ENCODE measurements at regions not wholly inside any gene's neighbourhood (a gene's known extent, or its start where the extent isn't known, plus 50 kb on each side); places are given as distances from the start of the nearest gene placed in this dataset.
A peak's percentile ranks its signal among the peaks of the same experiment; 100 is the strongest.

DNA sequence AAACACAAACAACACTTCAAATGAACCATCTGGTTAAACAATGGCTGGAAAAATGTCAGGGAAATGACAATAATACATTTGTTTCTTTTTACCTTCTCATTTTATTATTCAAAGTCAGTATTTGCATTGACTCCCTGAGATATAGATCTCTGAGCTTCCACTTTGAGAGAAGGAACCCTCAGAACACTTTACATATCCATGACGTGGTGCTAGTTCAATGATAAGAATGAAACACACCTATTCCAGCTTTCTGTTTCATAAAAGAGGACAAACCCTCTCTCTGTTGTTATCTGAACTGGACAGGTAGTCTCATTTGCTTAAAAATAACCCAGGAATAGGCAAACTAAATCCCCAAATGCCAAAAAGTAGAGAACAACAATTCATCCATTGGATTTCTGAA lies 65.3 kb upstream of the CCSER1 start:
- no peak overlapping the region for H3K4me2 ChIP-seq (ENCODE audit: low read length)
- H3K79me2 ChIP-seq (ENCODE audit: insufficient read depth, low read length): no peaks in the 10 kb centered on the region
- ChIA-PET CTCF (no interaction called here), POLR2A (no interaction called here), RAD21 (ENCODE audit: low non-redundant PET in 1 of 2, low total read pairs in 2 of 2, uncharacterized antibody in 2 of 2, unreplicated experiment in 2 of 2) (no interaction called here)
- H3K9me3 ChIP-seq (ENCODE audit: control insufficient read depth in 1 of 2, insufficient read depth in 1 of 2, low read depth in 1 of 2, low read length in 2 of 2): no peaks in the 10 kb centered on the region; a peak in 1 of 4 replicates
- DNase-seq (ENCODE audit: low read depth, low spot score): no peak
- no peak overlapping the region for H3K27ac ChIP-seq (ENCODE audit: low read depth, low read length)
- ATAC-seq: no peak
- no peak overlapping the region for H3K9ac ChIP-seq (ENCODE audit: low read length)
- intact Hi-C loops (cut with micrococcal nuclease): no loop called here
- peak overlapping the region; percentile 58 for H2AFZ ChIP-seq (ENCODE audit: low read depth, low read length, poor library complexity, severe bottlenecking)
- TF ChIP-seq SRF (IDR thresholded peaks at IDR 0.05; ENCODE audit: low read depth): no peak
- TF ChIP-seq, protein P1, sequence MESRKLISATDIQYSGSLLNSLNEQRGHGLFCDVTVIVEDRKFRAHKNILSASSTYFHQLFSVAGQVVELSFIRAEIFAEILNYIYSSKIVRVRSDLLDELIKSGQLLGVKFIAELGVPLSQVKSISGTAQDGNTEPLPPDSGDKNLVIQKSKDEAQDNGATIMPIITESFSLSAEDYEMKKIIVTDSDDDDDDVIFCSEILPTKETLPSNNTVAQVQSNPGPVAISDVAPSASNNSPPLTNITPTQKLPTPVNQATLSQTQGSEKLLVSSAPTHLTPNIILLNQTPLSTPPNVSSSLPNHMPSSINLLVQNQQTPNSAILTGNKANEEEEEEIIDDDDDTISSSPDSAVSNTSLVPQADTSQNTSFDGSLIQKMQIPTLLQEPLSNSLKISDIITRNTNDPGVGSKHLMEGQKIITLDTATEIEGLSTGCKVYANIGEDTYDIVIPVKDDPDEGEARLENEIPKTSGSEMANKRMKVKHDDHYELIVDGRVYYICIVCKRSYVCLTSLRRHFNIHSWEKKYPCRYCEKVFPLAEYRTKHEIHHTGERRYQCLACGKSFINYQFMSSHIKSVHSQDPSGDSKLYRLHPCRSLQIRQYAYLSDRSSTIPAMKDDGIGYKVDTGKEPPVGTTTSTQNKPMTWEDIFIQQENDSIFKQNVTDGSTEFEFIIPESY (IDR thresholded peaks at IDR 0.05; ENCODE audit: extremely low read depth, insufficient replicate concordance, low read length): no peak
- no peak for TF ChIP-seq ELF1 (IDR thresholded peaks at IDR 0.05; ENCODE audit: borderline replicate concordance, low read depth)
- TF ChIP-seq CEBPB (IDR thresholded peaks at IDR 0.05; ENCODE audit: low read depth): no peak
- TF ChIP-seq FOSL1 (IDR thresholded peaks at IDR 0.05; ENCODE audit: low read depth): no peak
- no peak for TF ChIP-seq TCF7L2 (IDR thresholded peaks at IDR 0.05; ENCODE audit: borderline replicate concordance, extremely low read depth, insufficient read depth, insufficient read length)
- TF ChIP-seq RAD21 (IDR thresholded peaks at IDR 0.05; ENCODE audit: low read depth): no peak
- no peak for TF ChIP-seq CBX3 (IDR thresholded peaks at IDR 0.05; ENCODE audit: low read depth)
- no peak for TF ChIP-seq ZNF274 (IDR thresholded peaks at IDR 0.05; ENCODE audit: low read depth, low read length)
- no peak for TF ChIP-seq EZH2 (IDR thresholded peaks at IDR 0.05)
- TF ChIP-seq EZH2phosphoT487 (IDR thresholded peaks at IDR 0.05; ENCODE audit: borderline replicate concordance): no peak
- no peak for TF ChIP-seq POLR2A (IDR thresholded peaks at IDR 0.05; ENCODE audit: borderline replicate concordance, extremely low read depth, insufficient read depth, insufficient read length)
- H4K20me1 ChIP-seq (ENCODE audit: insufficient read depth): no peaks in the 10 kb centered on the region
- H3K27me3 ChIP-seq (ENCODE audit: insufficient read depth, low read length): no peaks in the 10 kb centered on the region
- BruUV-seq (replicated peaks): no TSS peak
- no peaks in the 10 kb centered on the region for H3K9me2 ChIP-seq (ENCODE audit: insufficient read depth)
- no peaks in the 10 kb centered on the region for H3K4me1 ChIP-seq (ENCODE audit: control insufficient read depth in 1 of 2, insufficient read depth in 2 of 2, low read length in 2 of 2)
- no peaks in the 10 kb centered on the region for H3K36me3 ChIP-seq (ENCODE audit: control insufficient read depth in 1 of 2, insufficient read depth in 2 of 2, low read length in 2 of 2)
- no peak overlapping the region for H3K4me3 ChIP-seq (replicated peaks in 1 of 2; ENCODE audit: low read depth in 1 of 2, low read length in 2 of 2)
